Neural cell (in vitro differentiated cells): ENCODE measurements at regions not wholly inside any gene's neighbourhood (a gene's known extent, or its start where the extent isn't known, plus 50 kb on each side); places are given as distances from the start of the nearest gene placed in this dataset.

Experiments
- H2AFZ ChIP-seq: fragments of 200-600, 300-800 bp; sonication (generic), shearing (Covaris generic); 2 replicates; pipeline ENCODE4 v1.6.0; 2014; ENCODE audit warnings: low read depth, mild to moderate bottlenecking, antibody characterized with exemption, low read length, moderate library complexity
- H3F3A ChIP-seq: fragments of 200-600 bp; shearing (Covaris generic); 2 replicates; pipeline ENCODE4 v1.6.1; 2016; ENCODE audit warnings: mild to moderate bottlenecking, moderate library complexity, mixed read lengths, antibody characterized with exemption, low read length; ENCODE audit not compliant: insufficient read depth, poor library complexity, severe bottlenecking
- H3K27ac ChIP-seq: fragments of 200-600, 300-800 bp; sonication (generic), shearing (Covaris generic); 2 replicates; pipeline ENCODE4 v1.5.1; 2014; ENCODE audit warnings: mild to moderate bottlenecking, low read length, moderate library complexity
- H3K27me3 ChIP-seq: fragments of 300-800, 200-600 bp; sonication (generic), shearing (Covaris generic); 2 replicates; pipeline ENCODE4 v1.6.0; 2014; ENCODE audit warnings: mild to moderate bottlenecking, low read depth, low read length, moderate library complexity; ENCODE audit not compliant: insufficient read depth
- H3K36me3 ChIP-seq: fragments of 300-800, 200-600 bp; sonication (generic), shearing (Covaris generic); 2 replicates; pipeline ENCODE4 v1.5.1; 2014; ENCODE audit warnings: mild to moderate bottlenecking, antibody characterized with exemption, low read length, moderate library complexity; ENCODE audit not compliant: insufficient read depth
- H3K4me2 ChIP-seq: fragments of 300-800, 200-600 bp; sonication (generic), shearing (Covaris generic); 2 replicates; pipeline ENCODE4 v1.6.0; 2014; ENCODE audit warnings: mild to moderate bottlenecking, low read length
- H3K4me3 ChIP-seq: fragments of 300-800, 200-600 bp; sonication (generic), shearing (Covaris generic); 2 replicates; pipeline ENCODE4 v1.5.1; 2014; ENCODE audit warnings: mild to moderate bottlenecking, low read length, moderate library complexity
- H3K79me2 ChIP-seq: fragments of 200-600 bp; shearing (Covaris generic); replicated peaks from 2 replicates; pipeline ENCODE4 v1.6.0; 2014; ENCODE audit warnings: mild to moderate bottlenecking, low read length, moderate library complexity; ENCODE audit not compliant: insufficient read depth
- H3K9ac ChIP-seq: fragments of 300-800, 200-600 bp; sonication (generic), shearing (Covaris generic); 2 replicates; pipeline ENCODE4 v1.6.1; 2016; ENCODE audit warnings: mild to moderate bottlenecking, low read length, mixed read lengths
- H3K9me2 ChIP-seq: fragments of 200-600 bp; shearing (Covaris generic); 2 replicates; pipeline ENCODE4 v1.6.1; 2016; ENCODE audit warnings: mild to moderate bottlenecking, low read length, mixed read lengths; ENCODE audit not compliant: insufficient read depth
- H3K9me3 ChIP-seq: fragments of 200-600, 300-800 bp; sonication (generic), shearing (Covaris generic); 2 replicates; pipeline ENCODE4 v1.6.1; 2016; ENCODE audit warnings: mild to moderate bottlenecking, mixed run types, low read length, moderate library complexity, mixed read lengths
- H4K20me1 ChIP-seq: fragments of 200-600 bp; shearing (Covaris generic); 2 replicates; pipeline ENCODE4 v1.6.1; 2016; ENCODE audit warnings: mild to moderate bottlenecking, mixed run types; ENCODE audit not compliant: insufficient read depth
- CTCF ChIP-seq: fragments of 450-650 bp; IDR thresholded peaks from 2 replicates; pipeline ENCODE4 v1.5.1; 2014; ENCODE audit warnings: antibody characterized with exemption, mild to moderate bottlenecking, moderate library complexity; ENCODE audit not compliant: poor library complexity, severe bottlenecking
- EP300 ChIP-seq: fragments of 450-650 bp; conservative IDR thresholded peaks from 2 replicates; pipeline ENCODE4 v1.6.1; 2014; ENCODE audit warnings: antibody characterized with exemption, mild to moderate bottlenecking, moderate library complexity; ENCODE audit not compliant: poor library complexity, severe bottlenecking
- EZH2 ChIP-seq: fragments of 200-600, 300-800 bp; shearing (Covaris generic), sonication (generic); IDR thresholded peaks from 2 replicates; pipeline ENCODE4 v1.6.1; 2014; ENCODE audit warnings: antibody characterized with exemption, low read length, borderline replicate concordance, mild to moderate bottlenecking; ENCODE audit not compliant: insufficient read depth, poor library complexity, severe bottlenecking
- MXI1 ChIP-seq: fragments of 450-650 bp; conservative IDR thresholded peaks from 2 replicates; pipeline ENCODE4 v1.6.1; 2014; ENCODE audit warnings: antibody characterized with exemption, mild to moderate bottlenecking; ENCODE audit not compliant: poor library complexity, severe bottlenecking
- POLR2AphosphoS5 ChIP-seq: IDR thresholded peaks from 2 replicates; pipeline ENCODE4 v1.6.1; 2012
- RAD21 ChIP-seq: fragments of 450-650 bp; conservative IDR thresholded peaks from 2 replicates; pipeline ENCODE4 v1.6.1; 2014; ENCODE audit warnings: antibody characterized with exemption, mild to moderate bottlenecking, moderate library complexity
- REST ChIP-seq: IDR thresholded peaks from 2 replicates; pipeline ENCODE4 v1.6.1; 2012; ENCODE audit warnings: borderline replicate concordance
- SMC3 ChIP-seq: fragments of 450-650 bp; conservative IDR thresholded peaks from 2 replicates; pipeline ENCODE4 v1.6.1; 2014; ENCODE audit warnings: antibody characterized with exemption, mild to moderate bottlenecking, moderate library complexity; ENCODE audit not compliant: poor library complexity
- TAF1 ChIP-seq: IDR thresholded peaks from 2 replicates; pipeline ENCODE4 v1.6.1; 2012; ENCODE audit warnings: low read depth

GRCh38 chr7:148507787-148508186 lies 82.8 kb upstream of the C7orf33 start:
- Histone ChIP-seq H3K4me3 (no peak overlapping the region), H3K4me2 (no peak overlapping the region), H3F3A (no peaks in the 10 kb centered on the region), H4K20me1 (no peaks in the 10 kb centered on the region), H3K27ac (no peak overlapping the region), H3K9ac (no peak overlapping the region), H2AFZ (no peak overlapping the region), H3K9me3 (no peaks in the 10 kb centered on the region), H3K9me2 (no peaks in the 10 kb centered on the region), H3K79me2 (no peaks in the 10 kb centered on the region), H3K36me3 (no peaks in the 10 kb centered on the region), H3K27me3 (no peaks in the 10 kb centered on the region)
- TF ChIP-seq REST (no peak), EZH2 (no peak), EP300 (no peak), RAD21 (no peak), TAF1 (no peak), SMC3 (no peak), MXI1 (no peak), POLR2AphosphoS5 (no peak), CTCF (no peak)

- Histone ChIP-seq H3K9me3 (no peaks in the 10 kb centered on the region), H3K9me2 (no peaks in the 10 kb centered on the region), H3K9ac (no peak overlapping the region), H3F3A (no peaks in the 10 kb centered on the region), H3K27ac (no peak overlapping the region), H3K4me2 (no peak overlapping the region), H3K4me3 (no peak overlapping the region), H2AFZ (no peak overlapping the region), H3K27me3 (no peaks in the 10 kb centered on the region), H4K20me1 (no peaks in the 10 kb centered on the region), H3K79me2 (no peaks in the 10 kb centered on the region), H3K36me3 (no peaks in the 10 kb centered on the region)
- TF ChIP-seq EZH2, result no peak
- TF ChIP-seq REST, result no peak
- TF ChIP-seq TAF1, result no peak
- no peak for TF ChIP-seq RAD21
- no peak for TF ChIP-seq MXI1
- TF ChIP-seq SMC3, result no peak
- TF ChIP-seq EP300, result no peak
- TF ChIP-seq CTCF, result no peak
Measured at GRCh38 chr7:148514236-148514635, 76.3 kb upstream of the C7orf33 start.
